ENCODE measurements at regions not wholly inside any gene's neighbourhood (a gene's known extent, or its start where the extent isn't known, plus 50 kb on each side); places are given as distances from the start of the nearest gene placed in this dataset.

- no peak for DNase-seq (ENCODE audit: low read depth)
These were observed 220.2 kb upstream of the CPNE8 start for GRCh38 chr12:39125566-39125965.

- no peak for DNase-seq (ENCODE audit: low read depth)
These were observed 219.4 kb upstream of the CPNE8 start for GRCh38 chr12:39124768-39125167.

- no peak for DNase-seq (ENCODE audit: low read depth)
These were observed 218.3 kb upstream of the CPNE8 start for GRCh38 chr12:39123580-39124253.

- no peak for DNase-seq (ENCODE audit: low read depth)
These were observed 217.3 kb upstream of the CPNE8 start for GRCh38 chr12:39122562-39123204.

- no peak for DNase-seq (ENCODE audit: low read depth)
These were observed 211.5 kb upstream of the CPNE8 start for GRCh38 chr12:39116861-39117260.

GRCh38 chr12:39112064-39112463 is 206.7 kb upstream of the CPNE8 start:
- DNase-seq (ENCODE audit: low read depth): no peak

- no peak for DNase-seq (ENCODE audit: low read depth)
These were observed 199.7 kb upstream of the CPNE8 start for GRCh38 chr12:39105111-39105510.

GRCh38 chr12:39103552-39104165 is 198.3 kb upstream of the CPNE8 start:
- DNase-seq (ENCODE audit: low read depth): no peak

GRCh38 chr12:39102474-39103209 is 197.3 kb upstream of the CPNE8 start:
- DNase-seq (ENCODE audit: low read depth): no peak

- no peak for DNase-seq (ENCODE audit: low read depth)
These were observed 190.4 kb upstream of the CPNE8 start for GRCh38 chr12:39095636-39096330.

- no peak for DNase-seq (ENCODE audit: low read depth)
These were observed 176.5 kb upstream of the CPNE8 start for GRCh38 chr12:39081910-39082309.

- DNase-seq (ENCODE audit: low read depth): no peak
These were observed 171.8 kb upstream of the CPNE8 start for GRCh38 chr12:39077226-39077625.

GRCh38 chr12:39074063-39074462 is 168.7 kb upstream of the CPNE8 start:
- DNase-seq (ENCODE audit: low read depth): no peak

GRCh38 chr12:39072658-39073057 is 167.3 kb upstream of the CPNE8 start:
- no peak for DNase-seq (ENCODE audit: low read depth)

- no peak for DNase-seq (ENCODE audit: low read depth)
These were observed 166.2 kb upstream of the CPNE8 start for GRCh38 chr12:39071611-39072010.

- no peak for DNase-seq (ENCODE audit: low read depth)
These were observed 165.4 kb upstream of the CPNE8 start for GRCh38 chr12:39070775-39071174.

GRCh38 chr12:39065455-39065854 is 160.1 kb upstream of the CPNE8 start:
- no peak for DNase-seq (ENCODE audit: low read depth)

GRCh38 chr12:39064708-39065107 is 159.3 kb upstream of the CPNE8 start:
- no peak for DNase-seq (ENCODE audit: low read depth)

- no peak for DNase-seq (ENCODE audit: low read depth)
These were observed 157.0 kb upstream of the CPNE8 start for GRCh38 chr12:39062266-39062996.

GRCh38 chr12:39061576-39061975 is 156.2 kb upstream of the CPNE8 start:
- no peak for DNase-seq (ENCODE audit: low read depth)

- no peak for DNase-seq (ENCODE audit: low read depth)
These were observed 143.0 kb upstream of the CPNE8 start for GRCh38 chr12:39048395-39048794.
